ENCODE measurements at regions not wholly inside any gene's neighbourhood (a gene's known extent, or its start where the extent isn't known, plus 50 kb on each side); places are given as distances from the start of the nearest gene placed in this dataset.

DNA sequence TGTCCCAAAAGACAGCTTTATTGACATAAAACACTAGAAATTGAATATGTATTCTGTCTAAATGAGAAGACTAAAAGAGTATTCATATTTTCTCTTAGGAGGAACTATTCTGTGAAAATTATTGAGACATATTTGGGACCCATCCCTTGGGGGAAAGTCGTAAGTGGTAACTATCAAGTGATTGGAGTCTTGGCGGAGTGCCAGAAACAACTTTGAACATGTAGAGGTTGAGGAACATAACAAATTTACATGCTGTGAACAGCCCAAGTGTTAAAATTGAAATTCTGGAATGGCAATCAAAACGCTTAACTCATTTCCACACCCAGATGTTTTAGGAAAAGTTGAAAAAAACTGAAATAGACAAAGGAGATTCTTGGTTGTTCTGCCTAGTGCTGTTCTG lies 1034.6 kb downstream of the NSUN3 start:
- TF ChIP-seq POLR2A (IDR thresholded peaks at IDR 0.05), result no peak
- TF ChIP-seq, protein P1, sequence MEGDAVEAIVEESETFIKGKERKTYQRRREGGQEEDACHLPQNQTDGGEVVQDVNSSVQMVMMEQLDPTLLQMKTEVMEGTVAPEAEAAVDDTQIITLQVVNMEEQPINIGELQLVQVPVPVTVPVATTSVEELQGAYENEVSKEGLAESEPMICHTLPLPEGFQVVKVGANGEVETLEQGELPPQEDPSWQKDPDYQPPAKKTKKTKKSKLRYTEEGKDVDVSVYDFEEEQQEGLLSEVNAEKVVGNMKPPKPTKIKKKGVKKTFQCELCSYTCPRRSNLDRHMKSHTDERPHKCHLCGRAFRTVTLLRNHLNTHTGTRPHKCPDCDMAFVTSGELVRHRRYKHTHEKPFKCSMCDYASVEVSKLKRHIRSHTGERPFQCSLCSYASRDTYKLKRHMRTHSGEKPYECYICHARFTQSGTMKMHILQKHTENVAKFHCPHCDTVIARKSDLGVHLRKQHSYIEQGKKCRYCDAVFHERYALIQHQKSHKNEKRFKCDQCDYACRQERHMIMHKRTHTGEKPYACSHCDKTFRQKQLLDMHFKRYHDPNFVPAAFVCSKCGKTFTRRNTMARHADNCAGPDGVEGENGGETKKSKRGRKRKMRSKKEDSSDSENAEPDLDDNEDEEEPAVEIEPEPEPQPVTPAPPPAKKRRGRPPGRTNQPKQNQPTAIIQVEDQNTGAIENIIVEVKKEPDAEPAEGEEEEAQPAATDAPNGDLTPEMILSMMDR (IDR thresholded peaks at IDR 0.05), result no peak
- Histone ChIP-seq H3K27ac (no peak overlapping the region), H3K9me3 (peaks cover 0 to 3% (median 0%) of the 10 kb centered on the region in 3 donors), H3K36me3 (no peaks in the 10 kb centered on the region), H3K27me3 (no peaks in the 10 kb centered on the region), H3K4me1 (no peaks in the 10 kb centered on the region), H3K4me3 (no peak overlapping the region)
- no peak for DNase-seq
- 34 to 35% methylated on average over 3 of the region's 3 CpGs for WGBS, 2 donors
- intact Hi-C loops (cut with DNase I), result no loop called here

DNA sequence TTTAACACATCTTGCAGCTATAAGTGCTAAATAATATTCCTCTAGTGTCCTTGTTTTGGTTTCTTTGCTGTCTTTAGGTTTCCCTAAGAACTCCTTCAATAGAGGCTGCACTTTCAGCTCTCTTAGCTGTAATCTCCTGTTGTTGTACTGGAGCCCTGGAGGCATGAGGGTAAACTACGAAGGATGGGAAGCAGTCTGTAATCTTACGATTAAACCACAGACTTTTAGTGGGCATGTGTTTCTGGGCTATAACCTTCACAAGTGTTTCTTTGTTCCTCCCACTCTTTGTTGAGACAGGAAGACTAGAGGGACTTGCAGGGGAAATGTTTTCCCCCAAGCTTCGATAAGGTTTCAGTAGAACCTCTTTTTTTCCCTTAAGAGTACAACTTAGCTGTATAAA lies 1058.1 kb downstream of the NSUN3 start:
- WGBS, 2 donors, result 57 to 79% methylated on average over 3 of the region's 3 CpGs

DNA sequence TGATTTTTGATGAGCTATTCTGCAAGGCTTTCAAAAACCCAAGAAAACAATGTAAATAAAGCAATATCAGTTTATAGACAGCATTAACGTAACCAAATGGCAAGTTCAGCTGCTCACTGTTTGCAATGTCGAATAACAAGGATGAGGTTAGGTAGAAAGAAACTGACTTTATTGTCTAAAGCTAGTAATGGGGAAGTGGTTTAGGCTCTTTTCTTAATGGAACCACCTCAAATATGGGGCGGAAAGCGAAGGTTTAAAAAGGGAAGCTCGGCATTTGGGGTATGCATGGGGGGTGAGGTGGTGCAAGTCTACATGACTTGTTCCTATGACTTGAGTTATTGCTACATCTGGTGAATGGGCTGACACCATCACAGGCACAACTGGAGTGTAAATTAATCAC lies 1060.2 kb downstream of the NSUN3 start:
- 69 to 84% methylated on average over 5 of the region's 5 CpGs for WGBS, 2 donors
- no peak for DNase-seq
- H3K4me3 ChIP-seq, result no peak overlapping the region
- H3K4me1 ChIP-seq, result no peaks in the 10 kb centered on the region
- no peaks in the 10 kb centered on the region for H3K9me3 ChIP-seq
- no peaks in the 10 kb centered on the region for H3K27me3 ChIP-seq
- H3K36me3 ChIP-seq, result no peaks in the 10 kb centered on the region
- intact Hi-C loops (cut with DNase I), result no loop called here
- no peak for TF ChIP-seq POLR2A (IDR thresholded peaks at IDR 0.05)
- TF ChIP-seq, protein P1 (IDR thresholded peaks at IDR 0.05), result no peak
- H3K27ac ChIP-seq, result no peak overlapping the region

More for the DNA sequence above, 1058.1 kb downstream of the NSUN3 start:
- H3K4me1 ChIP-seq, result no peaks in the 10 kb centered on the region
- H3K36me3 ChIP-seq, result no peaks in the 10 kb centered on the region
- H3K27me3 ChIP-seq, result no peaks in the 10 kb centered on the region
- no peak overlapping the region for H3K4me3 ChIP-seq
- TF ChIP-seq, protein P1 (IDR thresholded peaks at IDR 0.05), result no peak
- TF ChIP-seq POLR2A (IDR thresholded peaks at IDR 0.05), result no peak
- DNase-seq, result no peak
- intact Hi-C loops (cut with DNase I), result no loop called here
- no peak overlapping the region for H3K27ac ChIP-seq
- no peaks in the 10 kb centered on the region for H3K9me3 ChIP-seq

DNA sequence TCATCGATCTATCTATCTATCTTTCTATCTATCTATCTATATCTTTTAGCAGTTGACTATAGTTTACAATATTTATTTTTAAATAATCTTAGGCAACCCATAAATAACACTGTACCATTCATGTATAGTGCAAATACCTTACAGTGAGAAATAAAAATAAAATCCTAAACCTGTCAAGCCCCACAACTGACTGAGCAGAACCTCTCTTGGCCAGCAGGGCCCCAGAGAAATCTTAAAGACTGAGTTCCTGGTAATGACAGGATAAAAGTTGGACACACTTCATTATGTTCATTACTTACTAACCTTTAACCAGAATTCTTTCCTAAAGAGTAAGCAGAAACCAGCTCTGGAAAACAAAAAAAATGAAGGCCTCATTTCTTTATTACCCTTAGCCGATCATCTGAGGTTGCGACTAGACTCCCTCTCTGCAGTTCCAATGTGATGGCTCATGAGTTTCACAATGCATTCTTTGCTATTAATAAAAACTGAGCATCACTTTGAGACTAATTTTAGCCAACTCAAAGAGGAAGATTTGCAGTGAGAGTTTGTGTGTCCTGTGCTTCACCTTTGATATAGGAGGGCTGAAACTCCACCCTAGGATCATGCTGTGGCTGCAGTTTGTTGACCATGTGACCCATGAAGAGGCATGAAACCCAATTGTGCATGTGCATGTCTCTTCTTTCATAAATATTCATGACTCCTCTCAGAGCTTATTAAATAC lies 1072.0 kb downstream of the NSUN3 start:
- Histone ChIP-seq H3K36me3 (no peaks in the 10 kb centered on the region), H3K4me1 (no peaks in the 10 kb centered on the region), H3K4me3 (no peak overlapping the region), H3K27me3 (no peaks in the 10 kb centered on the region), H3K27ac (no peak overlapping the region), H3K9me3 (no peaks in the 10 kb centered on the region)
- intact Hi-C loops (cut with DNase I), result no loop called here
- DNase-seq, result no peak
- TF ChIP-seq POLR2A (IDR thresholded peaks at IDR 0.05), result no peak
- WGBS, 2 donors, result 69 to 82% methylated on average over 3 of the region's 3 CpGs

DNA sequence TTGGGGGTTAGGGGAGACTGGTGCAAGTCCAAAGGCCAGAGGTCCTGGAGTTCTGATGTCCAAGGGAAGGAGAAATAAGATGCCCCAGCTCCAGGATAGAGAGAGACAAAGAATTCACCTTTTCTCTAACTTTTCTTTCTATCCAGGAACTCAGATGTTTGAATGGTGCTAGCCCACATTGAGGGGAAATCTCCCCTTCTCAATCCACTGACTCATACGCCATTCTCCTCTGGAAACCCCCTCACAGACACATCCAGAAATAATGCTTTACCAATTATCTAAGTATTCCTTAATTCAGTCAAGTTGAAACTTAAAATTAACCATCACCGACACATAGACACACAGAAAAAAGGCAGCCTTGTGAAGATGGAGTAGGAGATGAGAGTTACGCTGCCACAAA lies 1085.2 kb downstream of the NSUN3 start:
- H3K4me1 ChIP-seq, result no peaks in the 10 kb centered on the region
- 79 to 83% methylated on average over 3 of the region's 3 CpGs for WGBS, 2 donors
- no peak overlapping the region for H3K27ac ChIP-seq
- no peak for DNase-seq
- H3K36me3 ChIP-seq, result no peaks in the 10 kb centered on the region
- no peak overlapping the region for H3K4me3 ChIP-seq
- intact Hi-C loops (cut with DNase I), result no loop called here
- H3K9me3 ChIP-seq, result no peaks in the 10 kb centered on the region
- TF ChIP-seq, protein P1 (IDR thresholded peaks at IDR 0.05), result no peak
- no peak for TF ChIP-seq POLR2A (IDR thresholded peaks at IDR 0.05)
- no peaks in the 10 kb centered on the region for H3K27me3 ChIP-seq

DNA sequence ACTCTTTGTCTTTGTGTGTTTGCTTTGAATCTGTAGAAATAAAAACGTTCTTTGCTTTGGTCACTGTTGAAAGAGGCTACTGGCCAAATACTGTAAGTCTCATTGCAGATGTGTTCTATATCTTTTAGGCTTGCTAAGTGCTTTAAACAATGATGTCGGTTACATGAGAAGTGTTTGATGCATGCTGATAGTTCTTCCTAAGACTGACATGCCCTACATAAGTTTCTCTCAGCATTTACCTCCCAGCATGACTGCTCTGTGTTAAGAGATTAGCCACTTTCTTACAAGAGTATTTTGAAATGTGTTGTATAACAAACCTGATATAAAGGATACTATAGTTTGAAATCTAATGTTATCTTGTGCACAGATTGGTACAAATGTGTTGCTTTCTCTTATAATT lies 1088.7 kb downstream of the NSUN3 start:
- 16 to 20% methylated on average over 2 of the region's 2 CpGs for WGBS, 2 donors
- H3K4me3 ChIP-seq, result no peak overlapping the region
- no peaks in the 10 kb centered on the region for H3K36me3 ChIP-seq
- H3K27me3 ChIP-seq, result no peaks in the 10 kb centered on the region
- TF ChIP-seq, protein P1 (IDR thresholded peaks at IDR 0.05), result no peak
- no peak for TF ChIP-seq POLR2A (IDR thresholded peaks at IDR 0.05)
- H3K27ac ChIP-seq, result no peak overlapping the region
- H3K4me1 ChIP-seq, result no peaks in the 10 kb centered on the region
- no peaks in the 10 kb centered on the region for H3K9me3 ChIP-seq
- intact Hi-C loops (cut with DNase I), result no loop called here
- DNase-seq, result no peak
